CD1c-positive myeloid dendritic cell (primary cell): ENCODE measurements at regions not wholly inside any gene's neighbourhood (a gene's known extent, or its start where the extent isn't known, plus 50 kb on each side); places are given as distances from the start of the nearest gene placed in this dataset.
A peak's percentile ranks its signal among the peaks of the same experiment; 100 is the strongest.

Experiments
- DNase-seq: peaks from one replicate; pipeline ENCODE4 v3.0.0-alpha.2; 2016; ENCODE audit errors: extremely low spot score

DNA sequence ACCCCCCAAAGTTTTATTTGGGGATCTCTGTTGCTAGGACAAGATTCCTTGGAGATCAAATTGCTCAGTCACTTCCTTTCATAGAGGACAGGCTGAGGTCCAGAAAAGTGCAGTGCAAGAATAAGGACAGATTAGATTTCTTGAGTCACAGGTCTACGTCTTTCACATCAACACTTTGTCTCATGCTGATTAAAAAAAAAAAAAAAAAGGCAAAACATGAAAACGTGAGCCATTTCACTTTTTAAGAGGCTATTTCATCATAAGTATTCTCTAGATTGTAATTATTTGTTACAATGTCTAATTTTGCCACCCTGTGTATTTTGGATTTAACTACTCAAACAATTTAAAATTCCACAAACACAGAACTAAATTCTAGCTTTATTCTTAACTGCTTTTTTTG, 647.0 kb downstream of the TRAM1L1 start:
- no peak for DNase-seq

DNA sequence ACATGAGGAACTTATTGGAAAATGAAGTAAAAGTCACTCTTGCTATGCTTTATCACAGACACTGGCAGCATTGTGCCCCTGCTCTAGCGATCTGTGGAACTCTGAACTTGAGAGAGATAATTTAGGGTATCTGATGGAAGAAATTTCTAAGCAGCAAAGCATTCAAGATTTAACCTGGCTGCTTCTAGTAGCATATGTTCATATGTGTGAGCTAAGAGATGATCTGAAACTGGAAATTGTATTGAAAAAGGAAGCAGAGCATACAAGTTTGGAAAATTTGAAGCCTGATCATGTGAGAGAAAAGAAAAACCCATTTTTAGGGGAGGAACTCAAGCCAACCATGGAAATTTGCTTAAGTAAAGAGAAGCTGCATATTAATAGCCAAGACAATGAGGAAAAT, 657.7 kb downstream of the TRAM1L1 start:
- DNase-seq = no peak

DNA sequence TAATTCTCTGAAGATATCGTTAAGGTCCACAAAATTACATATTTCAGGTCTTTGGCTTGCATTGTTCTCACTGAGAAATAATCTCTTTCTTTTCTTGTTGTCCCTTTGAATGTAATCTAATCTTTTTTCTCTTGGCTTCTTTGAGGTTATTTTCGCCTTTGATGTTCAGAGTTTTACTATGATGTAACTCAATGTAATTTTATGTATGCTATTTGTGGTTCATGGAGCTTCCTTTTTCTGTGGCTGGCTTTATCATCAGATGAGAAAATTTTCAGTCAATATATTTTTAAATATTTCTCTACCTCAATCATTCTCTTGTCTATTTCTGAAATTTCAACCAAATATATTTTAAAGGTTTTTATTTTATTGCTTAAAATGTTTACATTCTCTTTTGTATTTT, 672.2 kb downstream of the TRAM1L1 start:
- no peak for DNase-seq

DNA sequence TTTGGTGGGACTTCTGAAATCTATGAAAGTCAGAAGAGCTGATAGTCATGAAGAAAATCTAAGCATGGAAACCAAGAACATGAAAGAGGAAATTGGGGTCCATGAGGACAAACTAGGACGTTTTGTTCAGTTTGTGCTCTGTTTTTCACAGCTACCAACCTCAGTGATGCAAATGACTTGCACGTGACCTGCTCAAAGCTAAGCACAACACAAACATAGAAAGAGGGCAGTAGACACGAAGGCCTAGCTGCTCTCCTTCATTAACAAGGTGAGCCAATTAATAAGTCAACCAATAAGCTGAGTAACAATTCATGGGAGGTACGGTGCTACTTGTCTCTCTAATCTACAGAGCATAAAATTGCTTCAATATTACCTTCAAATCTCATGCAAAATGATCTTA, 684.1 kb downstream of the TRAM1L1 start:
- no peak for DNase-seq

DNA sequence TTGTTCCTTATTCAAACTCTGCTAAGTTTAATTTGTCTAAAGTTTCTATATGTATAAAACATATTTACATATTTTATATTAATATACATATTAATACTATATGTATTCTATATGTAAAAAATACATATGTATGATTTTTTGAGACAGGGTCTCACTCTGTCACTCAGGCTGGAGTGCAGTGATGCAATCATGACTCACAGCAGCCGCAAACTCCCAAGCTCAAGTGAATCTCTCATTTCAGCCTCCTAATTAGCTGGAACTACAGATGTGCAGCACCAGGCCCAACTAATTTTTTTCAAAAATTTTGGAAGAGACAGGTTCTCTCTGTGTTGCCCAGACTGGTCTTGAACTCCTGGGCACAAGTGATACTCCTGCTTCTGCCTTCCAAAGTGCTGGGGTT, 684.9 kb downstream of the TRAM1L1 start:
- DNase-seq = no peak

DNA sequence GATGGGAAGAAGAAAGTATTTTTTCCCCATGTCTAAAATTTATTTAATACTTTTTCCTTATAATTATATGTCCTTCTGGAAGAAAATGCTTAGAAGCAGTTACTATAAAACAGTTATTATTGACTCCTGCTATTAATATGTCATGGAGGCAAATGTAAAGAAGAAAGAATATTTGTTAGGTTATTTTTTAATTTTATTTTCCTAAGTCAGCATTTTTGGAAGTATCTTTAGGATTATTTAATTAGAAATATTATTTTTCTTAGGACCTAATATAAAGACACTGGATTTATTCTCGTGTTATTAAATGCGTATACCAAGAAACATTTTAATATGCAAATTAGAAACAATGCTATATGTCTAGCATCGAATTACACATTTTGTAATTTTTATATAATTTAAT, 687.7 kb downstream of the TRAM1L1 start:
- DNase-seq = no peak

DNA sequence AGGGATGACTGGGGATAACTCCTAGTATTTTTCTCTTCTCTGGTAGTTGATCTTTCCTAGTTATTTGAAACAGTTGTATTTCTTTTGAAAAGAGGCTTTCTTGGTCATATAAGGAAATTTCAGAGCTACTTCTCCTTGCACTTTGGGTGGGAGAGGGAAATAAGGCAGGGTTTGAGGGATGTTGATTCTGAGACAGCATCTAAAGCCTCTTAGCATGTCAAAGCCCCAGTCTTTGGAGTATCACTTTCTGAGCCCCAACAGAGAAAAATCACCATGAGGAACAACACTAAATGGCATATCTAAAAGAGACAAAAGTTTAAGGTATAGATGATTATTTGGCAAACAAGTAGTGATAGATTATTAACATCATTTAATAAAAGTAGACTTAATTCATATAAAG, 688.1 kb downstream of the TRAM1L1 start:
- no peak for DNase-seq

DNA sequence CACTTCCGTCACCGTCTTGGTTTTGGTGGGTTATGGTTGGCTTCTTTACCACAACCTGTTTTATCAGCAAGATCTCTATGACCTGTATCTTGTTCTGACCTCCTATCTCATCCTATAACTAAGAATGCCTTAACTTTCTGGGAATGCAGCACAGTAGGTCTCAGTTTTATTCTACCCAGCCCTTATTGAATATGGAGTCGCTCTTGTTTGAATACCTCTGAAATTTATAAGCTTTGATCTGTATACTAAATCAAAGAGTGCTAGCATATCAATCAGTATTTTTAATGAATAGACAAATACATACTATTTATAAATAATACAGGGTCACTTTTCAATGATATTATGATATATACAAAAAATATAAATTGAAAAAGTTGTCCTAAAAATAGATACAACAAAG, 690.0 kb downstream of the TRAM1L1 start:
- no peak for DNase-seq

DNA sequence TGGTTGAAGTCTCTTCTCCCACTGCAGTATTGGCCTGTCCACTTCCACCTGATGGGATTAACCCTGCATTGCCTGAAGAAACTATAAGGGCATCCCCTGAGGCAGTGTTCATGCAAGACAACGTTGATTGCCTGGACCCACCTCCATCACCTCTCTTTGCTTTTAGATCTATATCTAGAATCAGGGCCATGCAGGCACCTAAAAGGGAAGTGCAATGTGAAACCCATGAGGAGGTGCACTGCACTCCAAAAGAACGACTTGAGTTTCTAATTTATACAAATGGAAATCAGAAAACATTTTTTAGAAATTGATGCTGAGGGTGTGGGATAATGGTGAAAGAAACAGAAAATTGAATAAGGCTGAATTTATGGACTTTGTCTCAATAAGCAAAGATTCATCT, 694.4 kb downstream of the TRAM1L1 start:
- no peak for DNase-seq

DNA sequence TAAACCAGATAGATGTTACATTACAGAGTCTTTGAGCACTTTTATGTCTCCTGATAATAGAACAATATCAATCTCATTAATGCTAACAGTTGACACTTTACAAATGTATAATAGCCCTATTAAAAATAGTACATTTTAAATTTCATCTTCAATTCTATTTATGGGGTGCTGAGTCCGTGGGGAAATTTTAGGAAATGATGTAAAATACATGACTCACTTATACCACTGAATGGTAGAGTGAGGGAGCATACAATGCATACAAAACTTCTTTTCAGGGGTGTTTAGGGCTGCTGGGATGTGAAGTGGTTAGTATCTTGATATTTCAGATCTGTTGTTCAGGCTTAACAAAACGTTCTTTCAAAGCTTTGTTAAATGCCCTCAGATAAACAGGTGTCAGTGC, 696.2 kb downstream of the TRAM1L1 start:
- DNase-seq = no peak

DNA sequence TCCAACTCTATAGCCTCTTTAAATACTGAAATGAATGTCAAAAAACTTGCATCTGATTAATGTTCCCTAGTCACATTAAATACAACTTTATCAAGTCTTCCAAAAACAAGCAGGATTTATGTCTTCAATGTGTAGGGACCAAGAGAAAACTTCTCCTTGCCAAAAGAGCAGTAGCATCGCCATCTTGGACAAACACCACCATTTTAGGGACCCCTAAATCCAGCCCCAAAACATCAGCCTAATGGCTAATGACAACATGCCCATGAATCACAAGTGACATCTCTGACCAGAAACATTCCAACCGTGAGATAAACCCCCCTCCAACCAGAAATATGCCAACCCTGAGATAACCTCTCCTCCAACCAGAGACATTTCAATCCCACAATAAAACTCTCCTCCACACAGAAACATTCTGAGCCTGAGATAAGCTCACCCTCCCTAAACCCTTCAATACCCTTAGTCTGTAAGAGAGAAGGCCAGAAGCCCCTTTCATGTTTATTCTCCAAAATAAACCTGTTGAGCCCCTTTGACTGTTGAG, 697.4 kb downstream of the TRAM1L1 start:
- no peak for DNase-seq

DNA sequence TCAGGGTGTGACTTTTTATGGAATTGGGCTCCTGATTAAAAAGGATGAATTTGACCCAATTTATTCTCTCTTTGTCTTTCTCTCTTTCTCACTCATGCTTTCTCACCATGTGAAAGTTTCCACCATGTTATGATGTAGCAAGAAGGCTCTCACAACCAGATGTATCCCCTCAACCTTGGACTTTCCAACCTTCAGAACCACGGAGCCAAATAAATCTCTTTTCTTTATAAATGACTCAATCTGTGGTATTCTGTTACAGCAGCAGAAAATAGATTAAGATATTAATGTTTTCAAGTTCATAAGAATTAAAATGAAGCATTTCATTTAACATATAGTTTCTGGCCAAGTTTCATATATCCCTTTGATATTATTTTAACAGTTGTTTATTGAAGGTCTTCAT, 698.5 kb downstream of the TRAM1L1 start:
- no peak for DNase-seq

DNA sequence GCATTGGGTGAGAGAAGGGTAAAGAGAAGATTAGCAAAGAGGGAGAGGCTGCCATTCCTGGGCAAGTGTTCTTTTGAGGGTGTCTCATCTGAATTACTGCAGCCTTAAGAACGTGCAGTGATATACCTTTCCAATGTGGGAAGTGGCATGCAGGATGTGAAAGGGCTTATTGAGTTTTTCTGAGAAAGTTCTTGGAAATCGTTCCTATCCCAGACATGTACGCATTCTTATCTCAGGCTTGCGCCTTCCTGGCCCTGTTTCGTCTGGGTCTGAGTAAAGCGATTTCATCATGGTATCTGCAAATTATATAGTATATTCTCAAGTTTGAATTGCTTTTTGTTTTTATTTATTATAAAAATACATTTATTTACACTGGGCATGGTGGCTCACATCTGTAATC, 699.8 kb downstream of the TRAM1L1 start:
- no peak for DNase-seq

DNA sequence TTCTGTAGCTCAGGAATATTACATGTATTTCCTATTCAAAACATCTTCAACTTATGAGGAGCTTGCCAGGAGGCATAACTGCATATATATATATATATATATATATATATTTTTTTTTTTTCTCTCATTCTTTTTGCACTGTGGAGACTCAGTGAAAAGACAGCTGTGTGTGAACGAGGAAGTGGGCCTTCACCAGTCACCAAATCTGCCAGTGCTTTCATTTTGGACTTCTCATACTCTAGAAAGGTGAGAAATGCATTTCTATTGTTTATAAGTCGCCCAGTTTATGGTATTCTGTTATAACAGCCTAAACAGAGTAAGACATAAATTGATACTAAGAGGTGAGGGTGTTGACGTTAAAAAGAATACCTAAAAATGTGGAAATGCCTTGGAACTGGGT, 710.6 kb downstream of the TRAM1L1 start:
- no peak for DNase-seq

DNA sequence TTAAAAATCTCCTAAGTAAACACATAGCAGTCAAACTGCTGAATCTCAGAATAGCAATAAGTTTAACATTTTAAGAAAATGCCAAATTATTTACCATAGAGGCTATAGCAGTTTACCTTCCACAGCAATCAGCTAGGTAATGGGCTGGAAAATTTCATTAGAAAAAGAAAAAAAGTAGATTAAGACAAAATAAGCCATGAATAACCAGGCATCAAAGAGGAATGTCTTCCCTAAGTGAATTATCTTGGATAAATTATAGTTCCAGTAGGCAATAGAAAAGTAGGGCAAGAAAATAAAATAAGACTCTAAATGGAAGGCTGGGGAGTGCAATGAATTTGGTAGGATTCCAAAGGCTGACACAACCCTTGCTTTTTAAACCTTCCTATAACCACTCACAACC, 722.8 kb downstream of the TRAM1L1 start:
- DNase-seq = no peak

DNA sequence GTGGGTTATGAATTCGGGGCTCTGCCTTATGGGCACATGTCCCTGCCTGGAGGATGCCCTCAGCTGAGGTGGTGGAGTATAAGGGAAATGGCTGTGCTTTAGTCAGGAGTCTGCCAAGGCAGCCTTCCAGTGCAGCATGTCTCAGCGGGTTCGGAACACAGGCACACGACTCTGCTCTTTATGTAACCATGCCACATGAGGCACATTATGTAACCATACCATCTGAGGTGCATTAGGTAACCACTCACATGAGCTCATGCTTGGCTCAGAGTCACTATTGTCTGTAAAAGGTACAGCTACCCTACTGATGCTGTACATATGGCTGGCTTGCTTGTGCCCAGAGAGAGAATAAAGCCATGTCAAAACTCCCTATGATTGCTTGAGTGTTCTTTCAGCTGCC, 723.6 kb downstream of the TRAM1L1 start:
- DNase-seq = no peak

DNA sequence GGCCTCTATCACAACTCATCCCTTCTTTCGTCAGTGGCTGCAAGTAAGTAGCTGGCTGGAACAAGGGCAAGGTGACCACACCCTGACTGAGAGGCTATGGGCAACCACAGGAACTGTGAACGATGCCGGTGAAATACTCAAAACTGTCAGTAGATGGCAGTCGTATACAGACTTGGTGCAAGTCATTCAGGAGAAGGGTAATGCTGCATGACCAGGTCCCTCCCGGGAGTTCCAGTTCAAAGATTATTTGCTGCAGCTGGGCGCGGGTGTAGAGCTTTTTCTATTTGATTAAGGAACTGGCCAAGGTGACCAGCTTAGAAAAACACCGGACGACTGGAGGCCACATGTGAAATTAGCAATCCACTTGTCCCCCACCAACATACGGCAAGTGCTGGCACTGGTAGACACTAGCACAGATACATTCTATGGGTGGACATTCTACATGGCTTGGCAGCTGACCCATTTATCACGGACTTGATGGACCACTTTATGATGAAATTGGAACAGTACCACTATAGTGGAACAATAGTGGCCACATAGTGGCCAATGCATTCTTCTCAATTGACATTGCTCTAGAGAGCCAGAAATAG, 726.6 kb downstream of the TRAM1L1 start:
- DNase-seq = peak; percentile 64

DNA sequence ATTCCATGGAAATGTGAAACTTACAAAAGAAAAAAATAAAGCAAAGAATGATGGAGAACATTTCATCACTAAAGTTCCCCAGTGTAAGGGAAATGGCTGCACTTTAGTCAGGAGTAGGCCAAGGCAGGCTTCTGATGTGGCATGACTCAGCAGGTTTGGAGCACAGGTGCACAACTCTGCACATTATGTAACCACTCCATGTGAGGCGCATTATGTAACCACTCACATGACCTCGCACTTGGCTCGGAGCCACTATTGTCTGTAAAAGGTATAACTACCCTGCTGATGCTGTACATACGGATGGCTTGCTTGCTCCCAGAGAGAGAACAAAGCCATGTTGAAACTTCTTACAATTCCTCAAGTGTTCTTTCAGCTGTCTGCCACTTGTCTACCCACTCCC, 727.6 kb downstream of the TRAM1L1 start:
- DNase-seq = no peak

DNA sequence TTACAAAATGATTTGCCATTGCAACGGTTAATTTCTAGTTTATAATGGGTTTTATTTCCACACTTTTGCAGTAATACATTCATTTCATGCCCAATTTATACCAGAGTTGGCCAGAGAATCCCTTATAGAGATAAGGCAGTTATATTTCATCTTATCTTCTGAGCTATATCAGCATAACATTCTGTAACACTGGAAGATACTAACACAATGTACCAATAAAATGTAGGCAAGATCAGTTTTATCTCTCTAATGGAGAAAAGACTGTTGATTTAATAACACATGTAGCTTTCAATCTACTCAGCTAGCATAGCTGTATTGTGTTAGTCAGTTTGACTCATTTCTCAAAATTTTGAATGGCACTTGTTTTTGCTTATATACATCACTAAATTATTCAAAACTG, 738.6 kb downstream of the TRAM1L1 start:
- DNase-seq = no peak

DNA sequence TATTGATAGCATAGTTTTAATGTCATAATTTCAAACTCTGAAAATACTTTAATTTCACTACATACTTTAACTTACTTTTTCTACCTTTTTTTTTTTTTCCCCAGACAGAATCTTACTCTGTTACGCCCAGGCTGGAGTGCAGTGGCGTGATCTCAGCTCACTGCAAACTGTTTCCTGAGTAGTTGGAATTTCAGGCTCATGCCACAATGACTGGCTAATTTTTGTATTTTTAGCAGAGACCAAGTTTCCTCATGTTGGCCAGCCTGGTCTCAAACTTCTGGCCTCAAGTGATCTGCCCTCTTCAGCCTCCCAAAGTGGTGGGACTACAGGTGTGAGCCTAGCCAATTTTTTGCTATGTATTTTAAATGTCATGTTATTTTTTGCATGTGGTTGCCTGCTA, 741.6 kb downstream of the TRAM1L1 start:
- DNase-seq = no peak

DNA sequence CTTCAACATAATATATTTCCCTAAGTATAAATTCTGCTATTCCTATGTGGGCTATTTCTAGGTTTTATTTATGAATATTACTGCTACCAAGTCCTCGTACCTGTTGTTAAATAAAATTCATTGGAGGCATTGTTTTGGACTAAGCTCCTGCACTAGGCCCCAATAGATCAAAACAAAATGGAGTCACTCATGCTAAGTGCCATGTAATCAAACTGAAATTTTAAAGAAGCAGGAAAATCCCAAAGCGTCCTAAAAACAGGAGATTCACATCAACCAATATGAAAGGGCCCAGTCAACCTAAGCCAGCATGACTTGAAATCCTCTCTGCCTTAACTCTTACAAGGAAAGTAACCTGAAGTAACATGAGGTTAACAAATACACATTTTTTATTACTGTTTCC, 743.2 kb downstream of the TRAM1L1 start:
- no peak for DNase-seq

DNA sequence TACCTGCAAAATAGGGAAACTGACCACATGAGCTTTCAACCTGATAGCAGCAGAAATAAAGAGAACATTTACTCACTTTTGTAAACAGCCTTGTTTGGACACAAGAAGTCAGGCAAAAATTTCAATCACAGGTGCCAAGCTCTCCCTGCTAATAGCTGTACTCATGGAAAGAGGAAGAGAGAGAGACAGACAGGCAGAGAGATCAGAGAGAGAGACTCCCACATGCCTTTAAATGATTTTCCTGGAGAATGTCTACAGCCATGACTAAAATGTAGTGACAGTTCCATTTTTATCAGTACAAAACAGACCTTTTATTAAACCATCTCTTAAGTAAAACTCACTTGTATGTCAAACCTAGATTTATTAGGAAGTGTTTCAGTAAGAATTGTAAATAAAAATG, 752.9 kb downstream of the TRAM1L1 start:
- DNase-seq = no peak

DNA sequence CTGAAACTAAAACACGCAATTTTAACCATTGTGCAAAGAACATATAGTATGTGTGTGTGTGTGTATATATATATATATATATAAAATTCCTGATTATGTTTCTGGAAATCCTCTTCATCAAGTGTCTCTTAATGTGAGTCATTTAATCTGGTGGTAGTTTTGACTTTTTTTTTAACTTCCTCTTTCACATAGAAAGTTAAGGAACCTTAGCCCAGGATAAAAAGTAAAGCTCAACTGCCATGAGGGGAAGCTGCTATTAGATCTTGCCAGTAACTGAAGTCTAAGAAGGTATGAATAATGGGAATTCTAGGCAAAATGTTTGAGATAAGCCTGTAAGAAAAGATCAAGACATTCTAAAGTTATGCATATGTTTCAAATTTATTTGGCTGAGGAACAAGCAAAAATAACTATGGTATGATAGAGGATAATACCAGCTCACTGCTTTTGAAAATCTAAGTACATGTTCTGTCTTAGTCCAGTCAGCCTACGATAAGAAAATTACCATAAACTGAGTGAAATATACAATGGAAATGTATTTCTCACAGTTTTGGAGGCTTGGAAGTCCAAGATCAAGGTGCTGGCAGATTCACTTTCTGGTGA, 757.0 kb downstream of the TRAM1L1 start:
- DNase-seq = peak; percentile 5

DNA sequence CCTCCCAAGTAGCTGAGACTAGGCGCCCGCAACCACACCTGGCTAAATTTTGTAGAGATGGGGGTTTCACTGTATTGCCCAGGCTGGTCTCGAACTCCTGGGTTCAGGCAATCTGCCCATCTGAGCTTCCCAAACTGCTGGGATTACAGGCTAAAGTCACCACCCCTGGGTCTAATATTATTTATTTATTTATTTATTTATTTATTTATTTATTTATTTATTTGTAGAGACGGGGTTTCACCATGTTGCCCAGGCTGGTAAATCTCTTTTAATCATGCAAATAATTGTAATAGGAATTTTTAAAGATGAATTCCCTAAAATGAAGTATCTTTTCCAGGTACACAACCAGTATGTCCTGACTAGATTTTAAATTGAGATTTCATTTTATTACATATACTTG, 761.8 kb downstream of the TRAM1L1 start:
- DNase-seq = no peak
